ENCODE measurements at regions not wholly inside any gene's neighbourhood (a gene's known extent, or its start where the extent isn't known, plus 50 kb on each side); places are given as distances from the start of the nearest gene placed in this dataset.

DNA sequence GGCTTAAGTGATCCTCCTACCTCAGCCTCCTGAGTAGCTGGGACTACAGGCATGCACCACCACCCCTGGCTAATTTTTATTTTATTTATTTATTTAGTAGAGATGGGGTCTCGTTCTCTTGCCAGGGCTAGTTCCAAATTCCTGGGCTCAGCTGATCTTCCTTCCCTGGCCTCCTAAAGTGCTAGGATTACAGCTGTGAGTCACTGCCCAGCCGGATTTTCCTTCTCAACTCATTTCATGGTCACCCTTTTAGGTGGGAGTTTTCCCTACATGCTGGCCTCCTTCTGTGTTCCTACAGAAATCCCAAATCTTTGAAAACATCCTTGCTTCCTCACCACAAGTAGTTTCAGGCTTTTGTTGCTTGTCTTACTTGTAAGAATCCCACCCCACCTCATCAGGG is 102.1 kb upstream of the SIAH1 start:
- Histone ChIP-seq H3K4me3 (no peak overlapping the region), H3K9me3 (no peaks in the 10 kb centered on the region), H3K4me1 (no peaks in the 10 kb centered on the region), H3K36me3 (ENCODE audit: low read depth, missing control alignments) (no peaks in the 10 kb centered on the region), H3K27me3 (no peaks in the 10 kb centered on the region), H3K27ac (no peak overlapping the region)
- WGBS, 2 donors = 72 to 83% methylated on average over 2 of the region's 2 CpGs
- no peak for DNase-seq
- TF ChIP-seq CTCF (IDR thresholded peaks at IDR 0.05) = no peak
- no peak for TF ChIP-seq POLR2A (IDR thresholded peaks at IDR 0.05)
- intact Hi-C loops (cut with DNase I; ENCODE audit: low total_unique reads) = no loop called here

DNA sequence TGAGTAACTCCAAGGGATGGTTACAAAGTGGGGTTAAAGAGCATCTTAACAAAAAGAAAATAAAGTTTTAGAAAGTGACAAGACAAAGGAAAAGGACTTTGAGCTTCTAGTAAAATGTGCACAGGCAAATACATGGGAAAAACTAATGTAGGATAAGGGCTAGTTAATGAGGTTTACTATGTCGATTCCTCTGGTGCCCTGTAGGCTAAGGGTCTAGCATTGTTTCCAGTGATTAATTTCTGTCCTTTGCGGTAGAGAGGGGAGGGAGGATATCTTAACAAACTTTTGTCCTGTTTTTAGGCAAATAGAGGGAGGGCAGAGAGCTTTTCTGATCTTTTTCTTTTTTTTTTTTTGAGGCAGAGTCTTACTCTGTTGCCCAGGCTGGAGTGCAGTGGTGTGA is 96.6 kb upstream of the SIAH1 start:
- WGBS, 2 donors = 39 to 61% methylated on average over 2 of the region's 2 CpGs
- TF ChIP-seq CTCF (IDR thresholded peaks at IDR 0.05) = no peak
- TF ChIP-seq POLR2A (IDR thresholded peaks at IDR 0.05) = no peak
- no peak for DNase-seq
- no peak overlapping the region for H3K4me3 ChIP-seq
- no peaks in the 10 kb centered on the region for H3K36me3 ChIP-seq (ENCODE audit: low read depth, missing control alignments)
- no peaks in the 10 kb centered on the region for H3K4me1 ChIP-seq
- H3K9me3 ChIP-seq = no peaks in the 10 kb centered on the region
- no peak overlapping the region for H3K27ac ChIP-seq
- intact Hi-C loops (cut with DNase I; ENCODE audit: low total_unique reads) = no loop called here
- H3K27me3 ChIP-seq = no peaks in the 10 kb centered on the region

DNA sequence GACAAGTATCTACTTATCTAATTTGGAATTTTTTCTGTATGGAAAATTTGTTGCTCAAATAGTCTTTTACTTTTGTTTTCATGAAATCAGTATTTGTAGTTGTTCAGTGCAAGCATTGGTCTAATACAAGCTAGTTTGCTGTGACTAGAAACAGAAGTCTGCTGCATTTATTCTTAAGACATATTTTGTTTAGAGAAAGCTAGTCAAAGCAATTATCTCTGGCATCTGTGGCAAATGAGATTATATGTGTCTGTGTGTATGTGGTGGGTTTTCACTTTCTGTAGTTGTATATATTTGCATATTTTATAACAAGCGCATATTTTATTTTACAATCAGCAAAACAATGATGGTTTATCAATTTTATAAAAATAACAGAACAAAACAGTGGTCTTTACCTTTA is 96.0 kb upstream of the SIAH1 start:
- DNase-seq = no peak
- 86 to 98% methylated on average over 1 of the region's 1 CpG for WGBS, 2 donors
- Histone ChIP-seq H3K27ac (no peak overlapping the region), H3K36me3 (ENCODE audit: low read depth, missing control alignments) (no peaks in the 10 kb centered on the region), H3K27me3 (no peaks in the 10 kb centered on the region), H3K4me1 (no peaks in the 10 kb centered on the region), H3K4me3 (no peak overlapping the region), H3K9me3 (no peaks in the 10 kb centered on the region)
- no peak for TF ChIP-seq POLR2A (IDR thresholded peaks at IDR 0.05)
- no peak for TF ChIP-seq CTCF (IDR thresholded peaks at IDR 0.05)
- intact Hi-C loops (cut with DNase I; ENCODE audit: low total_unique reads) = no loop called here

GRCh38 chr16:48479955-48480354 is 94.7 kb upstream of the SIAH1 start:
- Histone ChIP-seq H3K4me1 (no peaks in the 10 kb centered on the region), H3K27me3 (no peaks in the 10 kb centered on the region), H3K9me3 (no peaks in the 10 kb centered on the region), H3K36me3 (ENCODE audit: low read depth, missing control alignments) (no peaks in the 10 kb centered on the region), H3K27ac (no peak overlapping the region), H3K4me3 (no peak overlapping the region)
- 65 to 81% methylated on average over 2 of the region's 2 CpGs for WGBS, 2 donors
- no peak for TF ChIP-seq POLR2A (IDR thresholded peaks at IDR 0.05)
- TF ChIP-seq CTCF (IDR thresholded peaks at IDR 0.05) = no peak
- DNase-seq = no peak
- intact Hi-C loops (cut with DNase I; ENCODE audit: low total_unique reads) = no loop called here

DNA sequence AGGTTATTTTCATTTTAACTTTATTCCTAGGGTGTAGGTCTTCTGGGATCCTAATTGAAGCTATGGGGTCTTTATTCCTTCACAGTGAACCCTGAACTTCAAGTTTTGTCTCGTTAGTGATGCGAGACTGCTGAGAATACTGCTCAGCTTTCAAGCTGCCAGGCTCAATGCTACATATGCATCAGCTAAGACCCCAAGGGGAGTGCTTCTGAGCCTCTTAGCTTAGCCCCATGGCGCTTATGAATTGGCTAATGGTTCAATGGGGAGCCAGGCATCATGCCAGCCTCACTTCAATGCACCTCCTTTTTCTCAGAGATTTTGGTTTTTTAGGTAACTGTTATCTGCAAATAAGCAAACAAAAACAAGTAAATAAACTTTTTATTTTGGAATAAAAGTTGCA is 94.1 kb upstream of the SIAH1 start:
- H3K9me3 ChIP-seq = no peaks in the 10 kb centered on the region
- TF ChIP-seq CTCF (IDR thresholded peaks at IDR 0.05) (no peak), POLR2A (IDR thresholded peaks at IDR 0.05) (no peak)
- no peaks in the 10 kb centered on the region for H3K27me3 ChIP-seq
- no peak for DNase-seq
- intact Hi-C loops (cut with DNase I; ENCODE audit: low total_unique reads) = no loop called here
- no peaks in the 10 kb centered on the region for H3K36me3 ChIP-seq (ENCODE audit: low read depth, missing control alignments)
- H3K4me3 ChIP-seq = no peak overlapping the region
- 75 to 82% methylated on average over 3 of the region's 3 CpGs for WGBS, 2 donors
- H3K4me1 ChIP-seq = no peaks in the 10 kb centered on the region
- H3K27ac ChIP-seq = no peak overlapping the region

Data from testis (tissue), 2 donors.